GM21825 (cell line): ENCODE measurements at regions not wholly inside any gene's neighbourhood (a gene's known extent, or its start where the extent isn't known, plus 50 kb on each side); places are given as distances from the start of the nearest gene placed in this dataset.

ENCODE experiments used
- ATAC-seq: cut with Tn5 transposase; IDR thresholded peaks from one replicate; pipeline ENCODE4 v1.9.1; 2021; ENCODE audit warnings: mild to moderate bottlenecking, moderate library complexity; ENCODE audit not compliant: unreplicated experiment

GRCh38 chr11:113529606-113530005 lies 54.4 kb upstream of the DRD2 start:
- ATAC-seq: no peak

- no peak for ATAC-seq
These were observed 53.8 kb upstream of the DRD2 start for GRCh38 chr11:113528982-113529381.

- no peak for ATAC-seq
These were observed 51.3 kb upstream of the DRD2 start for GRCh38 chr11:113526521-113526920.
